HG03097 (cell line): ENCODE measurements at regions not wholly inside any gene's neighbourhood (a gene's known extent, or its start where the extent isn't known, plus 50 kb on each side); places are given as distances from the start of the nearest gene placed in this dataset.

Source experiments
- ATAC-seq: cut with Tn5 transposase; IDR thresholded peaks from one replicate; pipeline ENCODE4 v1.9.1; 2021; ENCODE audit not compliant: unreplicated experiment, low FRiP score

- no peak for ATAC-seq
Observed at GRCh38 chr2:217330647-217331046, 470.8 kb upstream of the TNP1 start.

- ATAC-seq, result no peak
Observed at GRCh38 chr2:217329023-217329431, 469.2 kb upstream of the TNP1 start.

GRCh38 chr2:217328622-217328978 is 468.7 kb upstream of the TNP1 start:
- no peak for ATAC-seq

- no peak for ATAC-seq
Observed at GRCh38 chr2:217327953-217328621, 468.2 kb upstream of the TNP1 start.

GRCh38 chr2:217326238-217327022 is 466.6 kb upstream of the TNP1 start:
- ATAC-seq, result no peak

GRCh38 chr2:217325816-217326215 is 466.0 kb upstream of the TNP1 start:
- no peak for ATAC-seq

- no peak for ATAC-seq
Observed at GRCh38 chr2:217325251-217325650, 465.4 kb upstream of the TNP1 start.

- no peak for ATAC-seq
Observed at GRCh38 chr2:217316743-217317142, 456.9 kb upstream of the TNP1 start.

- no peak for ATAC-seq
Observed at GRCh38 chr2:217314021-217314460, 454.2 kb upstream of the TNP1 start.

GRCh38 chr2:217313386-217313785 is 453.5 kb upstream of the TNP1 start:
- no peak for ATAC-seq

- ATAC-seq, result no peak
Observed at GRCh38 chr2:217309056-217309455, 449.2 kb upstream of the TNP1 start.

- ATAC-seq, result no peak
Observed at GRCh38 chr2:217307023-217307422, 447.2 kb upstream of the TNP1 start.

GRCh38 chr2:217305882-217306281 is 446.0 kb upstream of the TNP1 start:
- ATAC-seq, result no peak

GRCh38 chr2:217304582-217304981 is 444.7 kb upstream of the TNP1 start:
- ATAC-seq, result no peak

- ATAC-seq, result no peak
Observed at GRCh38 chr2:217302856-217303255, 443.0 kb upstream of the TNP1 start.

- no peak for ATAC-seq
Observed at GRCh38 chr2:217301142-217301925, 441.5 kb upstream of the TNP1 start.

- ATAC-seq, result no peak
Observed at GRCh38 chr2:217299590-217299989, 439.7 kb upstream of the TNP1 start.

- ATAC-seq, result no peak
Observed at GRCh38 chr2:217297096-217297495, 437.2 kb upstream of the TNP1 start.

- ATAC-seq, result no peak
Observed at GRCh38 chr2:217294818-217295217, 435.0 kb upstream of the TNP1 start.

GRCh38 chr2:217294211-217294610 is 434.3 kb upstream of the TNP1 start:
- no peak for ATAC-seq

GRCh38 chr2:217293607-217294006 is 433.7 kb upstream of the TNP1 start:
- ATAC-seq, result no peak
